Calu3 (cell line): ENCODE measurements at regions not wholly inside any gene's neighbourhood (a gene's known extent, or its start where the extent isn't known, plus 50 kb on each side); places are given as distances from the start of the nearest gene placed in this dataset.

Source experiments
- BruUV-seq: library from RNA; stranded (reverse); fragments of 400-500 nt; replicated peaks from 2 replicates; lab custom pipeline; 2021; lab: Mats Ljungman, UMichigan
- CTCF ChIA-PET: fragments of 300-600 bp; sonication (Branson Sonifier 250); formaldehyde crosslinking; loops from one replicate; lab custom pipeline; 2022; ENCODE audit warnings: antibody characterized with exemption; lab: Charles Lee
- DNase-seq: peaks from one replicate; pipeline ENCODE4 v3.0.0; 2022
- H3K27ac Mint-ChIP-seq: one replicate; pipeline ENCODE4 v1.8.0; 2022; ENCODE audit warnings: mixed read lengths; ENCODE audit not compliant: unreplicated experiment
- H3K27me3 Mint-ChIP-seq: one replicate; pipeline ENCODE4 v1.8.0; 2022; ENCODE audit warnings: mixed read lengths; ENCODE audit not compliant: unreplicated experiment
- H3K36me3 Mint-ChIP-seq: one replicate; pipeline ENCODE4 v1.8.0; 2022; ENCODE audit warnings: mild to moderate bottlenecking, moderate library complexity, mixed read lengths; ENCODE audit not compliant: insufficient read depth, unreplicated experiment
- H3K4me1 Mint-ChIP-seq: one replicate; pipeline ENCODE4 v1.8.0; 2022; ENCODE audit warnings: mild to moderate bottlenecking, low read depth, mixed read lengths; ENCODE audit not compliant: unreplicated experiment
- H3K4me3 Mint-ChIP-seq: one replicate; pipeline ENCODE4 v1.8.0; 2022; ENCODE audit warnings: mild to moderate bottlenecking, low read depth, moderate library complexity, mixed read lengths; ENCODE audit not compliant: unreplicated experiment
- H3K9me3 Mint-ChIP-seq: one replicate; pipeline ENCODE4 v1.8.0; 2022; ENCODE audit warnings: low read depth, mixed read lengths; ENCODE audit not compliant: unreplicated experiment
- CTCF ChIP-seq: fragments of 200-600 bp; IDR thresholded peaks from one replicate; pipeline ENCODE4 v1.8.0; 2022; ENCODE audit warnings: antibody characterized with exemption; ENCODE audit not compliant: unreplicated experiment
- intact Hi-C: fragments of 100-400 bp; cut with micrococcal nuclease; formaldehyde crosslinking; loops from one replicate; pipeline ENCODE4 v1.10.0; 2022; ENCODE audit not compliant: unreplicated experiment

DNA sequence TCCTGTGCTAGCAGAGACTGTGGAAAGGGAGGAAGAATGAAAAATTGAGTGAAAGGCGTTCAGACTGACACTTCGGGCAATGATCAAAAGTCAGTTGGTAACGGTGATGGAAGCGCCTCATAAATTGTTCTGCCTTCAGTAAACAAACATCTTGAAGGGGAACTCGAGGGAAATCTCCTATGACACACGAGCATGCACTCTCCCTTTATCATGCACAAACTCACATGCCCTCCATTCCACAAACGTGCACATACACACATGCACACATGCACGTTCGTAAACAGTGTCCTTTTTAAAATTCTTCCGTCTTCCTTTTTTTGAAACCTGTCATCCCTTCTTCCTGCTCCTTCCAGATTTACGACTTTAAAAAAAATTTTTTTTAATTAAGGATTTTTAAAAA lies 77.8 kb upstream of the TMEM45B start:
- no peaks in the 10 kb centered on the region for H3K27me3 Mint-ChIP-seq
- no peak overlapping the region for H3K27ac Mint-ChIP-seq
- H3K9me3 Mint-ChIP-seq, result no peaks in the 10 kb centered on the region
- H3K4me1 Mint-ChIP-seq, result peaks cover 30% of the 10 kb centered on the region
- TF ChIP-seq CTCF, result no peak
- H3K4me3 Mint-ChIP-seq, result no peak overlapping the region
- no peak for DNase-seq
- CTCF ChIA-PET, result no interaction called here
- intact Hi-C loops, result no loop called here
- BruUV-seq, result no TSS peak
- no peaks in the 10 kb centered on the region for H3K36me3 Mint-ChIP-seq

DNA sequence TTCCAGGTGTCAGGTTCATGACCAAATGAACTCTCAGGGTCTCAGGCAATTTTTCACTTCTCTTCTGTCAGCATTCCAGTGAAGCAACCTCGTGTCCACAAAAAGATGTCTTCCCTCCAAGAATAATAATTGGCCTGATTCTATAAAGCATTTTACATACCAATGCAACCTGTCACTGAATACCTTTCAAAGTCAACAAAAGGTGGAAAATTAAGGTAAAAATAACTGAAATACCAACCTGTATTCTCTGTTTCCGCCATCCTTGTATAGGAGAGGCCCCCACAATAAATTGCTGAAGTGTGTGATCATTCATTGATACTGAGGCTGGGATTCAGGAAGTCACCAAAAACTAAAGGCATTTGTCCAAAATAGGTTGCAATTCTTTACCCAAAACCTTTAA lies 77.4 kb upstream of the TMEM45B start:
- no peak for TF ChIP-seq CTCF
- H3K4me3 Mint-ChIP-seq, result no peak overlapping the region
- CTCF ChIA-PET, result no interaction called here
- no peaks in the 10 kb centered on the region for H3K9me3 Mint-ChIP-seq
- peaks cover 26% of the 10 kb centered on the region for H3K4me1 Mint-ChIP-seq
- no peak overlapping the region for H3K27ac Mint-ChIP-seq
- no peaks in the 10 kb centered on the region for H3K27me3 Mint-ChIP-seq
- no peaks in the 10 kb centered on the region for H3K36me3 Mint-ChIP-seq
- DNase-seq, result no peak
- BruUV-seq, result no TSS peak
- intact Hi-C loops, result no loop called here

GRCh38 chr11:129739339-129739738 lies 76.3 kb upstream of the TMEM45B start:
- H3K4me3 Mint-ChIP-seq, result no peak overlapping the region
- CTCF ChIA-PET, result interaction anchor here (1.0 kb wide), 1 partner anchor 305 kb away, joined by 3 read pairs; no protein-coding TSS in a partner anchor
- TF ChIP-seq CTCF, result no peak
- peaks cover 15% of the 10 kb centered on the region for H3K4me1 Mint-ChIP-seq
- intact Hi-C loops, result no loop called here
- H3K27ac Mint-ChIP-seq, result no peak overlapping the region
- no peaks in the 10 kb centered on the region for H3K27me3 Mint-ChIP-seq
- no peaks in the 10 kb centered on the region for H3K36me3 Mint-ChIP-seq
- no peak for DNase-seq
- H3K9me3 Mint-ChIP-seq, result no peaks in the 10 kb centered on the region
- no TSS peak for BruUV-seq

GRCh38 chr11:129740125-129740719 lies 75.4 kb upstream of the TMEM45B start:
- H3K4me1 Mint-ChIP-seq, result peaks cover 14% of the 10 kb centered on the region
- TF ChIP-seq CTCF, result no peak
- CTCF ChIA-PET, result no interaction called here
- H3K27ac Mint-ChIP-seq, result no peak overlapping the region
- no peaks in the 10 kb centered on the region for H3K36me3 Mint-ChIP-seq
- H3K27me3 Mint-ChIP-seq, result no peaks in the 10 kb centered on the region
- BruUV-seq, result no TSS peak
- no peaks in the 10 kb centered on the region for H3K9me3 Mint-ChIP-seq
- intact Hi-C loops, result loop anchor here (5.0 kb wide), 1 partner anchor 38 kb away; no protein-coding TSS in a partner anchor
- no peak for DNase-seq
- no peak overlapping the region for H3K4me3 Mint-ChIP-seq
